HCT116 (cell line): ENCODE measurements at regions not wholly inside any gene's neighbourhood (a gene's known extent, or its start where the extent isn't known, plus 50 kb on each side); places are given as distances from the start of the nearest gene placed in this dataset.

ENCODE experiments used
- ATAC-seq: fragments of 200-7000 bp; cut with Tn5 transposase; 2 replicates; pipeline ENCODE4 v1.9.1; 2020; ENCODE audit warnings: mild to moderate bottlenecking, moderate library complexity
- BruUV-seq: library from RNA; stranded (reverse); fragments of 400-500 nt; replicated peaks from 2 replicates; lab custom pipeline; 2021; lab: Mats Ljungman, UMichigan
- CTCF ChIA-PET: fragments of 300-600 bp; sonication (Branson Sonifier 250); formaldehyde crosslinking; loops from one replicate; lab custom pipeline; 2021; ENCODE audit warnings: antibody characterized with exemption; lab: Charles Lee
- POLR2A ChIA-PET: fragments of 300-600, 350-600 bp; sonication (Branson Sonifier 250); formaldehyde crosslinking; loops from one replicate; lab custom pipeline; 2021; ENCODE audit warnings: antibody characterized with exemption; lab: Charles Lee
- RAD21 ChIA-PET, 2 experiments: fragments of 300-600 bp; sonication (Branson Sonifier 250); formaldehyde crosslinking; loops; one replicate each; lab custom pipeline; 2023; ENCODE audit warnings: low total read pairs in 2 of 2; ENCODE audit not compliant: uncharacterized antibody in 2 of 2, unreplicated experiment in 2 of 2, low non-redundant PET in 1 of 2; lab: Charles Lee
- DNase-seq: peaks from one replicate; pipeline ENCODE4 v3.0.0-alpha.2; 2010; ENCODE audit warnings: low read depth, low spot score
- H2AFZ ChIP-seq: fragments of 200-600 bp; shearing (Covaris generic), sonication (generic); 2 replicates; pipeline ENCODE4 v1.6.1; 2017; ENCODE audit warnings: low read depth, mixed run types, mixed read lengths, antibody characterized with exemption, low read length; ENCODE audit not compliant: poor library complexity, severe bottlenecking
- H3K27ac ChIP-seq: 2 replicates; pipeline ENCODE4 v1.5.1; 2012; ENCODE audit warnings: low read depth, low read length
- H3K27me3 ChIP-seq: fragments of 200-600 bp; sonication (generic); 2 replicates; pipeline ENCODE4 v1.6.1; 2016; ENCODE audit warnings: mixed run types, low read length, mixed read lengths; ENCODE audit not compliant: insufficient read depth
- H3K36me3 ChIP-seq, 2 experiments: fragments of 200-500 bp in 1 of 2; fragments of 200-600 bp in 1 of 2; sonication (Bioruptor generic) in 1 of 2; sonication (generic) in 1 of 2; 2 replicates each; pipeline versions ENCODE4 v1.5.1 to v1.6.1; 2014 to 2016; ENCODE audit warnings: low read length in 2 of 2, inconsistent platforms in 1 of 2, mixed read lengths in 1 of 2, mixed run types in 1 of 2; ENCODE audit not compliant: insufficient read depth in 2 of 2, control insufficient read depth in 1 of 2
- H3K4me1 ChIP-seq, 2 experiments: fragments of 200-600 bp in 1 of 2; sonication (generic) in 1 of 2; 2 replicates each; pipeline versions ENCODE4 v1.5.1 to v1.6.1; 2012 to 2017; ENCODE audit warnings: low read length in 2 of 2, inconsistent platforms in 1 of 2, mild to moderate bottlenecking in 1 of 2, mixed read lengths in 1 of 2, mixed run types in 1 of 2, moderate library complexity in 1 of 2; ENCODE audit not compliant: insufficient read depth in 2 of 2, control insufficient read depth in 1 of 2
- H3K4me2 ChIP-seq: fragments of 200-600 bp; sonication (generic); 2 replicates; pipeline ENCODE4 v1.6.1; 2017; ENCODE audit warnings: mixed run types, low read length, mixed read lengths
- H3K4me3 ChIP-seq, 2 experiments: fragments of 200-600 bp in 1 of 2; sonication (generic) in 1 of 2; replicated peaks in 1 of 2; 2 replicates each; pipeline ENCODE4 v1.5.1; 2011 to 2016; ENCODE audit warnings: low read length in 2 of 2, control low read depth in 1 of 2, low read depth in 1 of 2, mild to moderate bottlenecking in 1 of 2, mixed read lengths in 1 of 2, mixed run types in 1 of 2
- H3K79me2 ChIP-seq: fragments of 200-600 bp; sonication (generic); 2 replicates; pipeline ENCODE4 v1.6.1; 2017; ENCODE audit warnings: mild to moderate bottlenecking, mixed run types, low read length, moderate library complexity, mixed read lengths; ENCODE audit not compliant: insufficient read depth
- H3K9ac ChIP-seq: fragments of 200-600 bp; sonication (generic); 2 replicates; pipeline ENCODE4 v1.6.1; 2016; ENCODE audit warnings: low read length, mixed read lengths
- H3K9me2 ChIP-seq: fragments of 200-600 bp; sonication (generic), shearing (Covaris generic); 2 replicates; pipeline ENCODE4 v1.6.1; 2017; ENCODE audit warnings: mixed run types, mild to moderate bottlenecking, moderate library complexity; ENCODE audit not compliant: insufficient read depth
- H3K9me3 ChIP-seq, 2 experiments: fragments of 200-500 bp in 1 of 2; fragments of 200-600 bp in 1 of 2; sonication (Bioruptor generic) in 1 of 2; sonication (generic) in 1 of 2; 2 replicates each; pipeline ENCODE4 v1.6.1; 2014 to 2017; ENCODE audit warnings: low read length in 2 of 2, mixed read lengths in 2 of 2, inconsistent platforms in 1 of 2, low read depth in 1 of 2, mild to moderate bottlenecking in 1 of 2, mixed run types in 1 of 2, moderate library complexity in 1 of 2; ENCODE audit not compliant: control insufficient read depth in 1 of 2, insufficient read depth in 1 of 2
- H4K20me1 ChIP-seq: fragments of 200-600 bp; sonication (generic), shearing (Covaris generic); 2 replicates; pipeline ENCODE4 v1.6.1; 2017; ENCODE audit warnings: mixed run types, mild to moderate bottlenecking, moderate library complexity; ENCODE audit not compliant: insufficient read depth
- ATF3 ChIP-seq: IDR thresholded peaks from 2 replicates; pipeline ENCODE4 v1.6.1; 2012
- CBX3 ChIP-seq: IDR thresholded peaks from 2 replicates; pipeline ENCODE4 v1.6.1; 2012; ENCODE audit warnings: low read depth
- CEBPB ChIP-seq: IDR thresholded peaks from 2 replicates; pipeline ENCODE4 v1.6.1; 2012; ENCODE audit warnings: low read depth
- CTCF ChIP-seq, 3 experiments: fragments of 200-600 bp in 1 of 3; sonication (generic) in 1 of 3; IDR thresholded peaks in 2 of 3; conservative IDR thresholded peaks in 1 of 3; 2 replicates each; pipeline ENCODE4 v1.5.1; 2012 to 2017; ENCODE audit warnings: low read depth in 2 of 3, low read length in 2 of 3, antibody characterized with exemption in 1 of 3, borderline replicate concordance in 1 of 3, control low read depth in 1 of 3, mild to moderate bottlenecking in 1 of 3, mixed read lengths in 1 of 3, mixed run types in 1 of 3, moderate library complexity in 1 of 3; ENCODE audit not compliant: insufficient read depth in 1 of 3
- EGR1 ChIP-seq: IDR thresholded peaks from 2 replicates; pipeline ENCODE4 v1.6.1; 2012; ENCODE audit warnings: low read depth
- EZH2 ChIP-seq: fragments of 200-600 bp; sonication (generic); IDR thresholded peaks from 2 replicates; pipeline ENCODE4 v1.6.1; 2017; ENCODE audit warnings: antibody characterized with exemption, mixed run types
- EZH2phosphoT487 ChIP-seq: fragments of 200-600 bp; IDR thresholded peaks from 2 replicates; pipeline ENCODE4 v1.6.1; 2018; ENCODE audit warnings: antibody characterized with exemption, borderline replicate concordance
- FOSL1 ChIP-seq: IDR thresholded peaks from 2 replicates; pipeline ENCODE4 v1.6.1; 2012; ENCODE audit warnings: low read depth
- JUND ChIP-seq: IDR thresholded peaks from 2 replicates; pipeline ENCODE4 v1.6.1; 2012
- MAX ChIP-seq: IDR thresholded peaks from 2 replicates; pipeline ENCODE4 v1.6.1; 2012
- POLR2A ChIP-seq: IDR thresholded peaks from 2 replicates; pipeline ENCODE4 v1.7.0; 2011; ENCODE audit warnings: borderline replicate concordance; ENCODE audit not compliant: insufficient read depth, insufficient read length; ENCODE audit errors: extremely low read depth
- POLR2AphosphoS5 ChIP-seq: IDR thresholded peaks from 2 replicates; pipeline ENCODE4 v1.6.1; 2011; ENCODE audit warnings: mild to moderate bottlenecking, low read depth, low read length, moderate library complexity
- REST ChIP-seq: IDR thresholded peaks from 2 replicates; pipeline ENCODE4 v1.6.1; 2012; ENCODE audit warnings: low read depth
- SIN3A ChIP-seq: IDR thresholded peaks from 2 replicates; pipeline ENCODE4 v1.6.1; 2012; ENCODE audit warnings: low read depth
- SP1 ChIP-seq: IDR thresholded peaks from 2 replicates; pipeline ENCODE4 v1.6.1; 2012; ENCODE audit warnings: low read depth
- SRF ChIP-seq: IDR thresholded peaks from 2 replicates; pipeline ENCODE4 v1.6.1; 2012; ENCODE audit warnings: low read depth
- TCF7L2 ChIP-seq: IDR thresholded peaks from 2 replicates; pipeline ENCODE4 v1.7.0; 2011; ENCODE audit warnings: borderline replicate concordance, inconsistent platforms; ENCODE audit not compliant: insufficient read depth, insufficient read length; ENCODE audit errors: extremely low read depth
- ZFX ChIP-seq: fragments of 450-650 bp; IDR thresholded peaks from 2 replicates; pipeline ENCODE4 v1.6.1; 2017
- intact Hi-C: fragments of 100-400 bp; cut with micrococcal nuclease; formaldehyde crosslinking; loops from 2 replicates; pipeline ENCODE4 v1.10.0; 2022

GRCh38 chr2:187187519-187187918 is 260.5 kb downstream of the CALCRL start:
- no peak for ATAC-seq
- H3K4me1 ChIP-seq, result no peaks in the 10 kb centered on the region
- H3K4me3 ChIP-seq, result no peak overlapping the region
- no peak overlapping the region for H3K9ac ChIP-seq
- H3K9me3 ChIP-seq, result no peaks in the 10 kb centered on the region
- no peaks in the 10 kb centered on the region for H3K9me2 ChIP-seq
- intact Hi-C loops, result no loop called here
- no peaks in the 10 kb centered on the region for H3K36me3 ChIP-seq
- no peak for DNase-seq
- H3K4me2 ChIP-seq, result no peak overlapping the region
- H2AFZ ChIP-seq, result no peak overlapping the region
- RAD21 ChIA-PET, result no interaction called here
- H4K20me1 ChIP-seq, result no peaks in the 10 kb centered on the region
- CTCF ChIA-PET, result no interaction called here
- BruUV-seq, result no TSS peak
- POLR2A ChIA-PET, result no interaction called here
- TF ChIP-seq JUND, result no peak
- no peaks in the 10 kb centered on the region for H3K27me3 ChIP-seq
- no peak overlapping the region for H3K27ac ChIP-seq
- H3K79me2 ChIP-seq, result no peaks in the 10 kb centered on the region

GRCh38 chr2:187180529-187180928 is 267.5 kb downstream of the CALCRL start:
- DNase-seq, result no peak
- no TSS peak for BruUV-seq
- Histone ChIP-seq H3K79me2 (no peaks in the 10 kb centered on the region), H3K4me1 (no peaks in the 10 kb centered on the region), H3K27me3 (no peaks in the 10 kb centered on the region), H3K27ac (no peak overlapping the region), H3K4me3 (no peak overlapping the region), H4K20me1 (no peaks in the 10 kb centered on the region), H2AFZ (no peak overlapping the region), H3K4me2 (no peak overlapping the region), H3K36me3 (no peaks in the 10 kb centered on the region), H3K9me3 (no peaks in the 10 kb centered on the region), H3K9ac (no peak overlapping the region), H3K9me2 (no peaks in the 10 kb centered on the region)
- RAD21 ChIA-PET, result no interaction called here
- no peak for ATAC-seq
- POLR2A ChIA-PET, result no interaction called here
- CTCF ChIA-PET, result no interaction called here
- intact Hi-C loops, result no loop called here
- TF ChIP-seq POLR2AphosphoS5 (no peak), JUND (no peak), SIN3A (no peak), SRF (no peak), TCF7L2 (no peak), MAX (no peak), ZFX (no peak), REST (no peak), CTCF (IDR thresholded peaks at IDR 0.05 in 2 of 3, conservative IDR thresholded peaks at IDR 0.05 in 1 of 3; ENCODE audit: borderline replicate concordance in 1 of 3, insufficient read depth in 1 of 3, low read depth in 2 of 3, low read length in 2 of 3) (no peak), CBX3 (no peak), EZH2 (no peak), POLR2A (no peak), CEBPB (no peak), ATF3 (no peak), EZH2phosphoT487 (no peak), FOSL1 (no peak), SP1 (no peak), EGR1 (no peak)
